MG63 (cell line): ENCODE measurements at regions not wholly inside any gene's neighbourhood (a gene's known extent, or its start where the extent isn't known, plus 50 kb on each side); places are given as distances from the start of the nearest gene placed in this dataset.
"Not testable (repeated sequence)": the region's sequence is repeated elsewhere in the genome, so short reads cannot be mapped to it uniquely, and the experiment has no call there.

Experiments
- DNase-seq: peaks from one replicate; pipeline ENCODE4 v3.0.0-alpha.2; 2020
- H3K27me3 ChIP-seq: fragments of 250-450 bp; sonication (Bioruptor Pico); 2 replicates; pipeline ENCODE4 v1.5.1; 2020; ENCODE audit warnings: mild to moderate bottlenecking, moderate library complexity
- H3K36me3 ChIP-seq: fragments of 250-450 bp; sonication (Bioruptor Pico); 2 replicates; pipeline ENCODE4 v1.5.1; 2020; ENCODE audit warnings: mild to moderate bottlenecking, moderate library complexity
- H3K4me3 ChIP-seq: fragments of 250-450 bp; sonication (Bioruptor Pico); 2 replicates; pipeline ENCODE4 v1.5.1; 2020; ENCODE audit warnings: mild to moderate bottlenecking, moderate library complexity
- H3K9me3 ChIP-seq: fragments of 250-450 bp; sonication (Bioruptor Pico); 2 replicates; pipeline ENCODE4 v1.5.1; 2020; ENCODE audit warnings: mild to moderate bottlenecking, moderate library complexity

- no peaks in the 10 kb centered on the region for H3K27me3 ChIP-seq
- DNase-seq = no peak
Measured at GRCh38 chr3:35254917-35255316, 384.4 kb upstream of the ARPP21 start.

GRCh38 chr3:35257641-35258040 lies 381.7 kb upstream of the ARPP21 start:
- H3K4me3 ChIP-seq = no peak overlapping the region
- no peaks in the 10 kb centered on the region for H3K9me3 ChIP-seq
- no peaks in the 10 kb centered on the region for H3K27me3 ChIP-seq
- H3K36me3 ChIP-seq = no peaks in the 10 kb centered on the region
- DNase-seq = no peak

More at GRCh38 chr3:35254917-35255316, 384.4 kb upstream of the ARPP21 start:
- no peaks in the 10 kb centered on the region for H3K9me3 ChIP-seq
- H3K36me3 ChIP-seq = no peaks in the 10 kb centered on the region
- no peak overlapping the region for H3K4me3 ChIP-seq

GRCh38 chr3:35262406-35262805 lies 376.9 kb upstream of the ARPP21 start:
- Histone ChIP-seq H3K36me3 (no peaks in the 10 kb centered on the region), H3K9me3 (no peaks in the 10 kb centered on the region), H3K4me3 (no peak overlapping the region), H3K27me3 (no peaks in the 10 kb centered on the region)
- no peak for DNase-seq

GRCh38 chr3:35263477-35263876 lies 375.8 kb upstream of the ARPP21 start:
- no peak for DNase-seq
- no peaks in the 10 kb centered on the region for H3K27me3 ChIP-seq
- no peak overlapping the region for H3K4me3 ChIP-seq
- H3K36me3 ChIP-seq = no peaks in the 10 kb centered on the region
- no peaks in the 10 kb centered on the region for H3K9me3 ChIP-seq

- not testable (repeated sequence) for DNase-seq, H3K27me3 ChIP-seq, H3K9me3 ChIP-seq, H3K36me3 ChIP-seq, H3K4me3 ChIP-seq
Measured at GRCh38 chr3:35266065-35266464, 373.3 kb upstream of the ARPP21 start.

- Histone ChIP-seq H3K4me3 (no peak overlapping the region), H3K36me3 (no peaks in the 10 kb centered on the region), H3K9me3 (no peaks in the 10 kb centered on the region), H3K27me3 (no peaks in the 10 kb centered on the region)
- no peak for DNase-seq
Measured at GRCh38 chr3:35275768-35276167, 363.6 kb upstream of the ARPP21 start.

- Histone ChIP-seq H3K36me3 (no peaks in the 10 kb centered on the region), H3K27me3 (no peaks in the 10 kb centered on the region), H3K9me3 (no peaks in the 10 kb centered on the region), H3K4me3 (no peak overlapping the region)
- no peak for DNase-seq
Measured at GRCh38 chr3:35276568-35276967, 362.8 kb upstream of the ARPP21 start.

GRCh38 chr3:35291471-35292236 lies 347.7 kb upstream of the ARPP21 start:
- H3K36me3 ChIP-seq = no peaks in the 10 kb centered on the region
- no peak overlapping the region for H3K4me3 ChIP-seq
- H3K9me3 ChIP-seq = no peaks in the 10 kb centered on the region
- DNase-seq = no peak
- H3K27me3 ChIP-seq = no peaks in the 10 kb centered on the region

GRCh38 chr3:35292568-35292967 lies 346.8 kb upstream of the ARPP21 start:
- no peak for DNase-seq
- Histone ChIP-seq H3K27me3 (no peaks in the 10 kb centered on the region), H3K4me3 (no peak overlapping the region), H3K9me3 (no peaks in the 10 kb centered on the region), H3K36me3 (no peaks in the 10 kb centered on the region)

GRCh38 chr3:35295906-35296305 lies 343.4 kb upstream of the ARPP21 start:
- H3K9me3 ChIP-seq = no peaks in the 10 kb centered on the region
- H3K36me3 ChIP-seq = no peaks in the 10 kb centered on the region
- H3K4me3 ChIP-seq = no peak overlapping the region
- H3K27me3 ChIP-seq = no peaks in the 10 kb centered on the region
- DNase-seq = no peak

- H3K36me3 ChIP-seq = no peaks in the 10 kb centered on the region
- H3K27me3 ChIP-seq = no peaks in the 10 kb centered on the region
- H3K4me3 ChIP-seq = no peak overlapping the region
- no peak for DNase-seq
- no peaks in the 10 kb centered on the region for H3K9me3 ChIP-seq
Measured at GRCh38 chr3:35296533-35296932, 342.8 kb upstream of the ARPP21 start.

- not testable (repeated sequence) for H3K9me3 ChIP-seq, H3K27me3 ChIP-seq, H3K4me3 ChIP-seq, H3K36me3 ChIP-seq, DNase-seq
Measured at GRCh38 chr3:35296944-35297343, 342.4 kb upstream of the ARPP21 start.

GRCh38 chr3:35305406-35305805 lies 333.9 kb upstream of the ARPP21 start:
- DNase-seq = no peak
- no peaks in the 10 kb centered on the region for H3K36me3 ChIP-seq
- H3K27me3 ChIP-seq = no peaks in the 10 kb centered on the region
- H3K4me3 ChIP-seq = no peak overlapping the region
- H3K9me3 ChIP-seq = no peaks in the 10 kb centered on the region

GRCh38 chr3:35307296-35307695 lies 332.0 kb upstream of the ARPP21 start:
- Histone ChIP-seq H3K27me3 (no peaks in the 10 kb centered on the region), H3K9me3 (no peaks in the 10 kb centered on the region), H3K36me3 (no peaks in the 10 kb centered on the region), H3K4me3 (no peak overlapping the region)
- no peak for DNase-seq

GRCh38 chr3:35316841-35317240 lies 322.5 kb upstream of the ARPP21 start:
- H3K36me3 ChIP-seq, H3K9me3 ChIP-seq, H3K27me3 ChIP-seq, DNase-seq, H3K4me3 ChIP-seq: not testable (repeated sequence)

GRCh38 chr3:35320646-35321407 lies 318.5 kb upstream of the ARPP21 start:
- no peaks in the 10 kb centered on the region for H3K36me3 ChIP-seq
- H3K27me3 ChIP-seq = no peaks in the 10 kb centered on the region
- H3K4me3 ChIP-seq = no peak overlapping the region
- no peak for DNase-seq
- no peaks in the 10 kb centered on the region for H3K9me3 ChIP-seq

GRCh38 chr3:35322070-35322469 lies 317.3 kb upstream of the ARPP21 start:
- peak; percentile 13 for DNase-seq
- Histone ChIP-seq H3K36me3 (no peaks in the 10 kb centered on the region), H3K27me3 (no peaks in the 10 kb centered on the region), H3K4me3 (no peak overlapping the region), H3K9me3 (no peaks in the 10 kb centered on the region)

- Histone ChIP-seq H3K27me3 (no peaks in the 10 kb centered on the region), H3K4me3 (no peak overlapping the region), H3K9me3 (no peaks in the 10 kb centered on the region), H3K36me3 (no peaks in the 10 kb centered on the region)
- no peak for DNase-seq
Measured at GRCh38 chr3:35335703-35336102, 303.6 kb upstream of the ARPP21 start.
